ENCODE measurements at regions not wholly inside any gene's neighbourhood (a gene's known extent, or its start where the extent isn't known, plus 50 kb on each side); places are given as distances from the start of the nearest gene placed in this dataset.

DNA sequence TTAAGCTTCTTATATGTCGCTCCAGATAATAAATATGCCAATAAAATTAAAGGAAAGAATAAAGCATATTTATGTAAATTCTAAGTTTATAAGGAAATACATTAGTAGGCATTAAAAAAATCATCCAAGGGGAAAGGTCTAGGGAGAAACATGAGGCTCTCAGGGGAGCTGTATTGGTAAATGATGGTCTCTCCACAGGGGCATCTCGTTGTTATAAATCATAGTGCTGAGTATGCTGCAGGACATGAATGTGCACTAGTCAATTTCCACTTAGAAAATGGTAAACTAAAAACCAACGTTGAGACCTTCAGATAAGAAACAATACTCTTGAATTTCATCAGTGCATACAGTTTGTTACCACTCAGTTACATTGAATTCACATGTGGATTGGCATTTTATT, 194.0 kb upstream of the AHR start:
- ChIA-PET CTCF (interaction anchor here (0.6 kb wide), 1 partner anchor 140 kb away, joined by 5 read pairs; no protein-coding TSS in a partner anchor), POLR2A (no interaction called here)
- FAIRE-seq = no peak
- Histone ChIP-seq H3K4me2 (no peak overlapping the region), H3K27ac (no peak overlapping the region), H3K9me3 (peaks cover 7% of the 10 kb centered on the region; the same call in 1 of the 3 replicates), H3K4me1 (peaks cover 15% of the 10 kb centered on the region), H3K4me3 (no peak overlapping the region)
- TF ChIP-seq ZSCAN20 (CRISPR knock-in tag; IDR thresholded peaks at IDR 0.05) (no peak), ZNF302 (CRISPR knock-in tag; IDR thresholded peaks at IDR 0.05) (no peak), JUN (IDR thresholded peaks at IDR 0.05) (no peak), HDAC2 (IDR thresholded peaks at IDR 0.05) (no peak), POLR2A (IDR thresholded peaks at IDR 0.05; ENCODE audit: low read length) (no peak), HOXA7 (CRISPR knock-in tag; IDR thresholded peaks at IDR 0.05) (no peak), GATA3 (IDR thresholded peaks at IDR 0.05; ENCODE audit: borderline replicate concordance) (no peak), HEYL (CRISPR knock-in tag; IDR thresholded peaks at IDR 0.05) (no peak), KDM5A (IDR thresholded peaks at IDR 0.05) (no peak), CHD2 (IDR thresholded peaks at IDR 0.05; ENCODE audit: low read length, partially characterized antibody) (no peak), EHF (CRISPR knock-in tag; IDR thresholded peaks at IDR 0.05) (no peak), RARB (CRISPR knock-in tag; IDR thresholded peaks at IDR 0.05) (no peak), NPAS2 (CRISPR knock-in tag; IDR thresholded peaks at IDR 0.05; ENCODE audit: borderline replicate concordance) (no peak), PHF8 (IDR thresholded peaks at IDR 0.05; ENCODE audit: borderline replicate concordance, low read depth) (no peak)
- TF ChIP-seq, protein P1, sequence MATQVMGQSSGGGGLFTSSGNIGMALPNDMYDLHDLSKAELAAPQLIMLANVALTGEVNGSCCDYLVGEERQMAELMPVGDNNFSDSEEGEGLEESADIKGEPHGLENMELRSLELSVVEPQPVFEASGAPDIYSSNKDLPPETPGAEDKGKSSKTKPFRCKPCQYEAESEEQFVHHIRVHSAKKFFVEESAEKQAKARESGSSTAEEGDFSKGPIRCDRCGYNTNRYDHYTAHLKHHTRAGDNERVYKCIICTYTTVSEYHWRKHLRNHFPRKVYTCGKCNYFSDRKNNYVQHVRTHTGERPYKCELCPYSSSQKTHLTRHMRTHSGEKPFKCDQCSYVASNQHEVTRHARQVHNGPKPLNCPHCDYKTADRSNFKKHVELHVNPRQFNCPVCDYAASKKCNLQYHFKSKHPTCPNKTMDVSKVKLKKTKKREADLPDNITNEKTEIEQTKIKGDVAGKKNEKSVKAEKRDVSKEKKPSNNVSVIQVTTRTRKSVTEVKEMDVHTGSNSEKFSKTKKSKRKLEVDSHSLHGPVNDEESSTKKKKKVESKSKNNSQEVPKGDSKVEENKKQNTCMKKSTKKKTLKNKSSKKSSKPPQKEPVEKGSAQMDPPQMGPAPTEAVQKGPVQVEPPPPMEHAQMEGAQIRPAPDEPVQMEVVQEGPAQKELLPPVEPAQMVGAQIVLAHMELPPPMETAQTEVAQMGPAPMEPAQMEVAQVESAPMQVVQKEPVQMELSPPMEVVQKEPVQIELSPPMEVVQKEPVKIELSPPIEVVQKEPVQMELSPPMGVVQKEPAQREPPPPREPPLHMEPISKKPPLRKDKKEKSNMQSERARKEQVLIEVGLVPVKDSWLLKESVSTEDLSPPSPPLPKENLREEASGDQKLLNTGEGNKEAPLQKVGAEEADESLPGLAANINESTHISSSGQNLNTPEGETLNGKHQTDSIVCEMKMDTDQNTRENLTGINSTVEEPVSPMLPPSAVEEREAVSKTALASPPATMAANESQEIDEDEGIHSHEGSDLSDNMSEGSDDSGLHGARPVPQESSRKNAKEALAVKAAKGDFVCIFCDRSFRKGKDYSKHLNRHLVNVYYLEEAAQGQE (IDR thresholded peaks at IDR 0.05) = no peak; the same call in 1 of the 2 replicates
- TF ChIP-seq, protein P2, sequence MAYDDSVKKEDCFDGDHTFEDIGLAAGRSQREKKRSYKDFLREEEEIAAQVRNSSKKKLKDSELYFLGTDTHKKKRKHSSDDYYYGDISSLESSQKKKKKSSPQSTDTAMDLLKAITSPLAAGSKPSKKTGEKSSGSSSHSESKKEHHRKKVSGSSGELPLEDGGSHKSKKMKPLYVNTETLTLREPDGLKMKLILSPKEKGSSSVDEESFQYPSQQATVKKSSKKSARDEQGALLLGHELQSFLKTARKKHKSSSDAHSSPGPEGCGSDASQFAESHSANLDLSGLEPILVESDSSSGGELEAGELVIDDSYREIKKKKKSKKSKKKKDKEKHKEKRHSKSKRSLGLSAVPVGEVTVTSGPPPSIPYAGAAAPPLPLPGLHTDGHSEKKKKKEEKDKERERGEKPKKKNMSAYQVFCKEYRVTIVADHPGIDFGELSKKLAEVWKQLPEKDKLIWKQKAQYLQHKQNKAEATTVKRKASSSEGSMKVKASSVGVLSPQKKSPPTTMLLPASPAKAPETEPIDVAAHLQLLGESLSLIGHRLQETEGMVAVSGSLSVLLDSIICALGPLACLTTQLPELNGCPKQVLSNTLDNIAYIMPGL (CRISPR knock-in tag; IDR thresholded peaks at IDR 0.05; ENCODE audit: borderline replicate concordance) = no peak
- WGBS (ENCODE audit: missing lambda C conversion rate) = 66% methylated on average over 3 of the region's 3 CpGs
- DNase-seq (ENCODE audit: low read depth in 1 of 2, low spot score in 1 of 2) = no peak
- no peak for ATAC-seq

DNA sequence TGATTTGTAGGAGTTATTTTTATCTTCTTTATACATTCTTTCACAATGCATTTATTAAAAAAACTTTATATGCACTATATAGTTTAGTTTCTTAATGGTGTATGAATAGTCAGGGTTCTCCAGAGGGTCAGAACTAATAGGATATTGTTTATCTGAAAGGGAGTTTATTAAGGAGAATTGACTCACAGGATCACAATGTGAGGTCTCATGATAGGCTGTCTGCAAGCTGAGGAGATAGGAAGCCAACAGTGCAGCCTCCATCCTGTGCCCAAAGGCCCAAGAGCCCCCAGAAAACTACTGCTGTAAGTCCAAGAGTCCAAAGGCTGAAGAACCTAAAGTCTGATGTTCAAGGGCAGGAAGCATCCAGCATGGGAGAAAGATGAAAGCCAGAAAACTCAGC, 192.8 kb upstream of the AHR start:
- H3K4me1 ChIP-seq = peaks cover 6% of the 10 kb centered on the region; the same call in 2 of the 3 replicates
- H3K27ac ChIP-seq = no peak overlapping the region
- H3K4me3 ChIP-seq = no peak overlapping the region
- no peak for FAIRE-seq
- no peak for ATAC-seq
- ChIA-PET CTCF (interaction anchor here (1.5 kb wide), 1 partner anchor 85 kb away, joined by 3 read pairs; no protein-coding TSS in a partner anchor), POLR2A (no interaction called here)
- TF ChIP-seq CHD2 (IDR thresholded peaks at IDR 0.05; ENCODE audit: low read length, partially characterized antibody) = no peak
- TF ChIP-seq, protein P3, sequence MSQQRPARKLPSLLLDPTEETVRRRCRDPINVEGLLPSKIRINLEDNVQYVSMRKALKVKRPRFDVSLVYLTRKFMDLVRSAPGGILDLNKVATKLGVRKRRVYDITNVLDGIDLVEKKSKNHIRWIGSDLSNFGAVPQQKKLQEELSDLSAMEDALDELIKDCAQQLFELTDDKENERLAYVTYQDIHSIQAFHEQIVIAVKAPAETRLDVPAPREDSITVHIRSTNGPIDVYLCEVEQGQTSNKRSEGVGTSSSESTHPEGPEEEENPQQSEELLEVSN (IDR thresholded peaks at IDR 0.05; ENCODE audit: borderline replicate concordance, low read depth) = no peak
- TF ChIP-seq, protein P4, sequence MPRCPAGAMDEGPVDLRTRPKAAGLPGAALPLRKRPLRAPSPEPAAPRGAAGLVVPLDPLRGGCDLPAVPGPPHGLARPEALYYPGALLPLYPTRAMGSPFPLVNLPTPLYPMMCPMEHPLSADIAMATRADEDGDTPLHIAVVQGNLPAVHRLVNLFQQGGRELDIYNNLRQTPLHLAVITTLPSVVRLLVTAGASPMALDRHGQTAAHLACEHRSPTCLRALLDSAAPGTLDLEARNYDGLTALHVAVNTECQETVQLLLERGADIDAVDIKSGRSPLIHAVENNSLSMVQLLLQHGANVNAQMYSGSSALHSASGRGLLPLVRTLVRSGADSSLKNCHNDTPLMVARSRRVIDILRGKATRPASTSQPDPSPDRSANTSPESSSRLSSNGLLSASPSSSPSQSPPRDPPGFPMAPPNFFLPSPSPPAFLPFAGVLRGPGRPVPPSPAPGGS (IDR thresholded peaks at IDR 0.05) = no peak
- TF ChIP-seq, protein P5, sequence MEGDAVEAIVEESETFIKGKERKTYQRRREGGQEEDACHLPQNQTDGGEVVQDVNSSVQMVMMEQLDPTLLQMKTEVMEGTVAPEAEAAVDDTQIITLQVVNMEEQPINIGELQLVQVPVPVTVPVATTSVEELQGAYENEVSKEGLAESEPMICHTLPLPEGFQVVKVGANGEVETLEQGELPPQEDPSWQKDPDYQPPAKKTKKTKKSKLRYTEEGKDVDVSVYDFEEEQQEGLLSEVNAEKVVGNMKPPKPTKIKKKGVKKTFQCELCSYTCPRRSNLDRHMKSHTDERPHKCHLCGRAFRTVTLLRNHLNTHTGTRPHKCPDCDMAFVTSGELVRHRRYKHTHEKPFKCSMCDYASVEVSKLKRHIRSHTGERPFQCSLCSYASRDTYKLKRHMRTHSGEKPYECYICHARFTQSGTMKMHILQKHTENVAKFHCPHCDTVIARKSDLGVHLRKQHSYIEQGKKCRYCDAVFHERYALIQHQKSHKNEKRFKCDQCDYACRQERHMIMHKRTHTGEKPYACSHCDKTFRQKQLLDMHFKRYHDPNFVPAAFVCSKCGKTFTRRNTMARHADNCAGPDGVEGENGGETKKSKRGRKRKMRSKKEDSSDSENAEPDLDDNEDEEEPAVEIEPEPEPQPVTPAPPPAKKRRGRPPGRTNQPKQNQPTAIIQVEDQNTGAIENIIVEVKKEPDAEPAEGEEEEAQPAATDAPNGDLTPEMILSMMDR (IDR thresholded peaks at IDR 0.05) = no peak
- no peak for TF ChIP-seq FOSL2 (IDR thresholded peaks at IDR 0.05)
- TF ChIP-seq FOSL2 (CRISPR knock-in tag; IDR thresholded peaks at IDR 0.05) = no peak
- TF ChIP-seq BHLHE40 (IDR thresholded peaks at IDR 0.05; ENCODE audit: low read depth, low read length) = no peak
- no peak for TF ChIP-seq TP53 (CRISPR knock-in tag; IDR thresholded peaks at IDR 0.05)
- no peak for TF ChIP-seq CBX8 (IDR thresholded peaks at IDR 0.05)
- no peak for TF ChIP-seq PHF8 (IDR thresholded peaks at IDR 0.05; ENCODE audit: borderline replicate concordance, low read depth)
- no peak for TF ChIP-seq HOXB5 (CRISPR knock-in tag; IDR thresholded peaks at IDR 0.05)
- no peak for TF ChIP-seq HEYL (CRISPR knock-in tag; IDR thresholded peaks at IDR 0.05)
- no peak for TF ChIP-seq EP300 (IDR thresholded peaks at IDR 0.05)
- no peak for TF ChIP-seq KDM1A (IDR thresholded peaks at IDR 0.05; ENCODE audit: low read depth)
- no peak for TF ChIP-seq TFCP2L1 (CRISPR knock-in tag; IDR thresholded peaks at IDR 0.05)
- no peak for TF ChIP-seq GATA3 (IDR thresholded peaks at IDR 0.05; ENCODE audit: borderline replicate concordance)
- TF ChIP-seq, protein P6, sequence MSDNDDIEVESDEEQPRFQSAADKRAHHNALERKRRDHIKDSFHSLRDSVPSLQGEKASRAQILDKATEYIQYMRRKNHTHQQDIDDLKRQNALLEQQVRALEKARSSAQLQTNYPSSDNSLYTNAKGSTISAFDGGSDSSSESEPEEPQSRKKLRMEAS (IDR thresholded peaks at IDR 0.05) = no peak
- no peak for TF ChIP-seq NR3C1 (IDR thresholded peaks at IDR 0.05)
- TF ChIP-seq JUN (IDR thresholded peaks at IDR 0.05) = no peak
- no peak for TF ChIP-seq RARB (CRISPR knock-in tag; IDR thresholded peaks at IDR 0.05)
- H3K9me3 ChIP-seq = peaks cover 7% of the 10 kb centered on the region; the same call in 1 of the 3 replicates
- no peak overlapping the region for H3K4me2 ChIP-seq
- DNase-seq (ENCODE audit: low read depth in 1 of 2, low spot score in 1 of 2) = no peak
